Body of pancreas (tissue), 4 donors: ENCODE measurements at regions not wholly inside any gene's neighbourhood (a gene's known extent, or its start where the extent isn't known, plus 50 kb on each side); places are given as distances from the start of the nearest gene placed in this dataset.

Source experiments
- ATAC-seq: fragments of 150-250 bp; one replicate; pipeline ENCODE4 v1.9.1; 2016
- DNase-seq, 4 donors: peaks; one replicate each; pipeline ENCODE4 v3.0.0-alpha.2; 2019
- H3K27ac ChIP-seq, 4 donors: fragments of 200-600 bp; sonication (generic); 1 replicate in 3 of 4; 2 replicates in 1 of 4; pipeline versions ENCODE4 v1.5.1 to v1.6.1; 2016 to 2019; ENCODE audit warnings: mild to moderate bottlenecking in 1 of 4, mixed read lengths in 1 of 4, moderate library complexity in 1 of 4
- H3K27me3 ChIP-seq, 2 donors: fragments of 200-600 bp; sonication (generic); one replicate each; pipeline ENCODE4 v1.6.0; 2016; ENCODE audit warnings: mild to moderate bottlenecking in 1 of 2
- H3K36me3 ChIP-seq, 2 donors: fragments of 200-600 bp; sonication (generic); replicated peaks in 1 of 2; 2 replicates each; pipeline ENCODE4 v1.5.1; 2016; ENCODE audit warnings: low read depth in 2 of 2; ENCODE audit not compliant: insufficient read depth in 1 of 2
- H3K4me1 ChIP-seq: fragments of 200-600 bp; sonication (generic); one replicate; pipeline ENCODE4 v1.6.0; 2016
- H3K4me3 ChIP-seq, 2 donors: fragments of 200-600 bp; sonication (generic); 1 replicate in 1 of 2; 2 replicates in 1 of 2; pipeline ENCODE4 v1.5.1; 2016 to 2019
- H3K9me3 ChIP-seq, 3 donors: fragments of 200-600 bp; sonication (generic); 1 replicate in 2 of 3; 2 replicates in 1 of 3; pipeline ENCODE4 v1.5.1; 2016
- CTCF ChIP-seq, 7 experiments: fragments of 450-650 bp in 4 of 7; fragments of 200-600 bp in 3 of 7; sonication (generic) in 3 of 7; IDR thresholded peaks; one replicate each; pipeline ENCODE4 v1.5.1; 2016 to 2019; ENCODE audit warnings: antibody characterized with exemption in 7 of 7
- POLR2A ChIP-seq, 3 donors: fragments of 450-650 bp; IDR thresholded peaks; one replicate each; pipeline ENCODE4 v1.6.1; 2016; ENCODE audit warnings: antibody characterized with exemption in 3 of 3, mild to moderate bottlenecking in 2 of 3
- WGBS, 2 donors: methylation state at CpG; one replicate each; pipeline ENCODE4 v1.1.5; 2017; 5-methylcytosine and 5-hydroxymethylcytosine counted together
- intact Hi-C: fragments of 100-400 bp; cut with DNase I; formaldehyde crosslinking; loops from one replicate; pipeline ENCODE4 v1.15.1; 2023

GRCh38 chr16:35562919-35563318 is 2103.5 kb downstream of the TP53TG3F start:
- no peak overlapping the region for H3K27ac ChIP-seq
- H3K4me1 ChIP-seq = no peaks in the 10 kb centered on the region
- H3K9me3 ChIP-seq = no peaks in the 10 kb centered on the region
- WGBS, 2 donors = 29 to 44% methylated on average over 1 of the region's 1 CpG
- no peak for ATAC-seq
- DNase-seq = no peak
- TF ChIP-seq POLR2A (IDR thresholded peaks at IDR 0.05) = no peak
- TF ChIP-seq CTCF (IDR thresholded peaks at IDR 0.05) = no peak
- no peaks in the 10 kb centered on the region for H3K36me3 ChIP-seq
- intact Hi-C loops = no loop called here
- no peak overlapping the region for H3K4me3 ChIP-seq
- H3K27me3 ChIP-seq = no peaks in the 10 kb centered on the region

- Histone ChIP-seq H3K4me1 (no peaks in the 10 kb centered on the region), H3K27me3 (no peaks in the 10 kb centered on the region), H3K36me3 (no peaks in the 10 kb centered on the region), H3K27ac (no peak overlapping the region), H3K4me3 (no peak overlapping the region), H3K9me3 (no peaks in the 10 kb centered on the region)
- intact Hi-C loops = no loop called here
- WGBS, 2 donors = 80 to 88% methylated on average over 3 of the region's 3 CpGs
- TF ChIP-seq POLR2A (IDR thresholded peaks at IDR 0.05) = no peak
- DNase-seq = no peak
- no peak for ATAC-seq
These were observed 2104.7 kb downstream of the TP53TG3F start for GRCh38 chr16:35564148-35564547.

GRCh38 chr16:35564889-35565288 is 2105.5 kb downstream of the TP53TG3F start:
- ATAC-seq (no peak), DNase-seq (no peak)
- WGBS, 2 donors = 50 to 72% methylated on average over 1 of the region's 1 CpG
- Histone ChIP-seq H3K36me3 (no peaks in the 10 kb centered on the region), H3K27me3 (no peaks in the 10 kb centered on the region), H3K4me3 (no peak overlapping the region), H3K9me3 (no peaks in the 10 kb centered on the region), H3K4me1 (no peaks in the 10 kb centered on the region), H3K27ac (no peak overlapping the region)
- intact Hi-C loops = no loop called here
- no peak for TF ChIP-seq CTCF (IDR thresholded peaks at IDR 0.05)

- WGBS, 2 donors = 68 to 100% methylated on average over 1 of the region's 1 CpG
- TF ChIP-seq CTCF (IDR thresholded peaks at IDR 0.05) (no peak), POLR2A (IDR thresholded peaks at IDR 0.05) (no peak)
These were observed 2106.2 kb downstream of the TP53TG3F start for GRCh38 chr16:35565626-35566025.

GRCh38 chr16:35569413-35569812 is 2110.0 kb downstream of the TP53TG3F start:
- no peak for ATAC-seq

More at GRCh38 chr16:35565626-35566025, 2106.2 kb downstream of the TP53TG3F start:
- no peaks in the 10 kb centered on the region for H3K36me3 ChIP-seq
- H3K27ac ChIP-seq = no peak overlapping the region
- no peaks in the 10 kb centered on the region for H3K4me1 ChIP-seq
- DNase-seq = no peak
- no peak for ATAC-seq
- intact Hi-C loops = no loop called here
- H3K27me3 ChIP-seq = no peaks in the 10 kb centered on the region
- H3K9me3 ChIP-seq = no peaks in the 10 kb centered on the region
- H3K4me3 ChIP-seq = no peak overlapping the region

More at GRCh38 chr16:35569413-35569812, 2110.0 kb downstream of the TP53TG3F start:
- H3K4me3 ChIP-seq = no peak overlapping the region
- H3K27me3 ChIP-seq = no peaks in the 10 kb centered on the region
- intact Hi-C loops = no loop called here
- TF ChIP-seq CTCF (IDR thresholded peaks at IDR 0.05) (no peak), POLR2A (IDR thresholded peaks at IDR 0.05) (no peak)
- H3K27ac ChIP-seq = no peak overlapping the region
- H3K36me3 ChIP-seq = no peaks in the 10 kb centered on the region
- no peaks in the 10 kb centered on the region for H3K9me3 ChIP-seq
- DNase-seq = no peak
- H3K4me1 ChIP-seq = no peaks in the 10 kb centered on the region
